ENCODE measurements at regions not wholly inside any gene's neighbourhood (a gene's known extent, or its start where the extent isn't known, plus 50 kb on each side); places are given as distances from the start of the nearest gene placed in this dataset.

DNA sequence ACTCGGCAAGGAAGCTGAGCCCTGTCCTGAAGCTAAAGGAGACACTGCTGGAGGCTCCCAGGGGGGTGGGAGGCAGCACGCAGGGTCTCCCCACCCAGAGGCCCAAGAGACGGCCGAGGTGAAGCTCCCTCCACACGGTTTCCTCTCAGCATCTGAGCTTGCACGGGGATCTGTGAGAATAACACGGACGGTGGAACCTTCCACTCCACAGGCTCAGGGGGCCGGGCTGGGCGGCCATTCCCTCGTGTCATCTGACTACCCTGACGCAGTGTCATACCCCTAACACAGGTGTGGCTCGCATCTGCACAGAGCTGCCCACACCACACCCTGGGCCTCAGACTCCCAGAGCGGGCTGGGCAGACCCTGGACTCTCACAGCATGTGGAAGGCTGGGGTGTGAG is 409.7 kb downstream of the SHANK2 start:
- TF ChIP-seq, protein P1, sequence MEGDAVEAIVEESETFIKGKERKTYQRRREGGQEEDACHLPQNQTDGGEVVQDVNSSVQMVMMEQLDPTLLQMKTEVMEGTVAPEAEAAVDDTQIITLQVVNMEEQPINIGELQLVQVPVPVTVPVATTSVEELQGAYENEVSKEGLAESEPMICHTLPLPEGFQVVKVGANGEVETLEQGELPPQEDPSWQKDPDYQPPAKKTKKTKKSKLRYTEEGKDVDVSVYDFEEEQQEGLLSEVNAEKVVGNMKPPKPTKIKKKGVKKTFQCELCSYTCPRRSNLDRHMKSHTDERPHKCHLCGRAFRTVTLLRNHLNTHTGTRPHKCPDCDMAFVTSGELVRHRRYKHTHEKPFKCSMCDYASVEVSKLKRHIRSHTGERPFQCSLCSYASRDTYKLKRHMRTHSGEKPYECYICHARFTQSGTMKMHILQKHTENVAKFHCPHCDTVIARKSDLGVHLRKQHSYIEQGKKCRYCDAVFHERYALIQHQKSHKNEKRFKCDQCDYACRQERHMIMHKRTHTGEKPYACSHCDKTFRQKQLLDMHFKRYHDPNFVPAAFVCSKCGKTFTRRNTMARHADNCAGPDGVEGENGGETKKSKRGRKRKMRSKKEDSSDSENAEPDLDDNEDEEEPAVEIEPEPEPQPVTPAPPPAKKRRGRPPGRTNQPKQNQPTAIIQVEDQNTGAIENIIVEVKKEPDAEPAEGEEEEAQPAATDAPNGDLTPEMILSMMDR (conservative IDR thresholded peaks at IDR 0.05; ENCODE audit: low read length) = no peak
- no peak overlapping the region for H3K4me3 ChIP-seq (ENCODE audit: low read length)
- DNase-seq (ENCODE audit: low read depth) = no peak

DNA sequence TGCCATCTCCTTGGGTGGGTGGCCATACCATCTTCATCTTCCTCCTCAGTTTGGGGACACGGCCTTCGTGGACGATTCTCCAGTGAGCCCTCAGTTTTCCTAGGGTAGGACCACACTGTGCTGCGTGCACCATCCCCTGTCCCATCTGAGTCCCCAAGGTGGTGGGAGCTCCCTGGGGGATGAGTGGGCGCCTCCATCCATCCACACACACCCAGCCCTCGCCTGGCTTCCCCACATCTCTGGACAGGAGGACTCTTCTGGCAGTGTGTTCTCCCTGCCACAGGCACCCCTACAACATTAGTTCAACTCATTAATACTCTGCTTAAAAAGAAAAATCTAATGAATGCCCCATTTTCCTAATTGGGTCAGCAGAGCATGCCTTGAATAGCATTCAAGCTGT is 408.5 kb downstream of the SHANK2 start:
- no peak overlapping the region for H3K4me3 ChIP-seq (ENCODE audit: low read length)
- TF ChIP-seq, protein P1 (conservative IDR thresholded peaks at IDR 0.05; ENCODE audit: low read length) = no peak
- no peak for DNase-seq (ENCODE audit: low read depth)

DNA sequence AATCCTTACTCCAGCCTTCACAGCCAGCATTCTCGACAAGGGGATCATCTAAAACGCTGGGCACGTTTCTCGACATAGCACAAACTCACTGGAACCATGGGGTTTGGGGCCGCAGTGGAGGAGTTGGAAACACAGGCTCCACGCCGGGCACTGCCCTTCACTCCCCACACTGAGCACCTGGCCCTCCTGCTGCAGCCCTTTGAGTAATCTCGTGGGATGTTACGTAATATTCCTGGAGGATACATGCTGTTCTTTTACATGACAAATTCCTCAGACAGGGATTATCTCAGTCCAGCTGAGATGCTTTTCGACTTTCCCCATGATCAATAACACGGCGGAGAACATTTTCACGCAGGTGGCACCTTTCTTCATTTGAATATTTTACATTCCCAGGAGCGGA is 408.0 kb downstream of the SHANK2 start:
- TF ChIP-seq, protein P1 (conservative IDR thresholded peaks at IDR 0.05; ENCODE audit: low read length) = no peak
- H3K4me3 ChIP-seq (ENCODE audit: low read length) = no peak overlapping the region
- no peak for DNase-seq (ENCODE audit: low read depth)

DNA sequence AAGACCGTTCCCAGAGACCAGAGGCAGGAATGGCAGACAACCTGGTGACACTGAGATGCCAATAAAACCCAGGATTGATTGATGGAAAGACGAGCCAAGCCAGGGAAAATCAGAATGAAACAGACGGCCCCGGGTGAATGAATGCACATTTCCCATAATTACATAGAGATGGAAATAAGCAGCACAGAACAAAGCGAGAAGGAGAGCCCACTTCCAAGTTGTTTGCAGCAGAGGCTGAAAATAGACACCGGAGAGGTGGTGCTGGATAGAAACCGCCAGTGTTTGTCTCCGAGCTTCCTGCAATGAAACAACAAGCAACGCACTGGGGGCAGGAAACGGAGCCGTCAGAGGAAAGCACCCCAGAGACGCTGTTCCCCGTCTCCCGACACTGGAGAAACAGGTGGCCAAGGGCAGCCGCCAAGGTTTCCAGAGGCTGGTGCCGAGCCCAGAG is 406.8 kb downstream of the SHANK2 start:
- TF ChIP-seq, protein P1 (conservative IDR thresholded peaks at IDR 0.05; ENCODE audit: low read length) = no peak
- DNase-seq (ENCODE audit: low read depth) = no peak
- no peak overlapping the region for H3K4me3 ChIP-seq (ENCODE audit: low read length)

DNA sequence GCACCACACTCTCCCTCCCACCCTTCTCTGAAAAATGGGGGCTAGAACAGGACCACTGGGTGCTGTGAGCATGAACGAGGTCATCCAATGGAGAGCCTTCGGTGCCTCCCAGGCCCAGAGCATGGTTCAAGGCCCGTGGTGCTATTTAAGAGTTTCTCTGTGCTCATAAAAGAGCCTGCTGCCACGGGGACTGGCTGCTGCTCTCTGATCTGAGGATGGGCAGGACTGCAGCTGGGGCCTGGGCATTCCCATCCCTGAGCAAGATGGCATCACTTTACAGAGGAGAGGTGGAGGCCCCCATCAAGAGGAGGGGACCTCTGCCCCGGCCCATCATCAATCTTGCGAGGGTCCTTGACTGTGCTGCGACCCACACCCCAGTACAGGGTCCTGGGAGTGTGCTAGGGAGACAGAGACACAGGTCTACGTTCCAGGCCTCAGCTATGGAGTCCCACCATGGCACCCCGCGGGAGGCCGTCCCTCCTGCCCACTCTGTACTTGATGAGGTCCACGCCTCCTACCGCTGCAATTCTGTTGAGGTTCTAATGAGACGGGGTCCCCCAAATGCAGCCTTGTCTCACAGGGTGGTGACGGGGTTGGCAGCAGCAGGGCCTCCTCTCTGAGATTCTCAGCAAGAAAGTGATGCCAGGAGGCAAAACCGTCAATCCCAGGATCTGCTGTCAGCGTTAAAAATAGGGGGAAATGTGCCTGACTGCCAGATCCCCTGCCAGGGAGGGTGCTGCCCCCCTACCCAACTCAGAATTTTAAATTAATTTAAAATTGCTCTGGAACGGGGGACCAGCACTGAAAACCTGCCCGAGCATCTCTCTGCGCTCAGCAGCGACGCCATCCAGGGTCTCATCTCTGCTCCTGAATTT is 405.4 kb downstream of the SHANK2 start:
- TF ChIP-seq, protein P1 (conservative IDR thresholded peaks at IDR 0.05; ENCODE audit: low read length) = no peak

DNA sequence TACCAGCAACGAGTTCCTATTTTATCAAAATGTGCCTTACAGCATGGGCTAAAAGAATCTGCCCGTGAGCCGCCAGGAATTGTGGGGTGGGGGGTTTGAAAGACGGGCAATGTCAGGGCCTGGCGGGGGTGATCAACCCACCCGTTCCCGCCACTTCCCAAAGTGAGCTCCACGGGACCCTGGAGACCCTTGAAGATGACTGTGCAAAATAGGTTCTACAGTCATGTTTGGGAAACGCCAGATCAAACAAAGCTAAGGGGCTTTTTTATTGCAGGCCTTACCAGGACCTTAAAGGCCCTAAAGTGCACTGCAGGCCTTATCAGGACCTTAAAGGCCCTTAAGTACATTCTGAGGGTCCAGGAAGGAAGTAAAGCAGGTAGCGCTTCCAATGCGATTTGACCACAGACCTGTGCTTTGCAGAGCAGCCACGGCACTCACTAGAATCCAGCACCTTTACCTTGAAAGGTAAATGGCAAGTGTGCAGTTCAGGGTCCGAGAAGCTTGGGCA is 404.1 kb downstream of the SHANK2 start:
- TF ChIP-seq, protein P1 (conservative IDR thresholded peaks at IDR 0.05; ENCODE audit: low read length) = no peak
- DNase-seq (ENCODE audit: low read depth) = no peak
- H3K4me3 ChIP-seq (ENCODE audit: low read length) = no peak overlapping the region

More for the DNA sequence above, 405.4 kb downstream of the SHANK2 start:
- no peak overlapping the region for H3K4me3 ChIP-seq (ENCODE audit: low read length)
- no peak for DNase-seq (ENCODE audit: low read depth)

DNA sequence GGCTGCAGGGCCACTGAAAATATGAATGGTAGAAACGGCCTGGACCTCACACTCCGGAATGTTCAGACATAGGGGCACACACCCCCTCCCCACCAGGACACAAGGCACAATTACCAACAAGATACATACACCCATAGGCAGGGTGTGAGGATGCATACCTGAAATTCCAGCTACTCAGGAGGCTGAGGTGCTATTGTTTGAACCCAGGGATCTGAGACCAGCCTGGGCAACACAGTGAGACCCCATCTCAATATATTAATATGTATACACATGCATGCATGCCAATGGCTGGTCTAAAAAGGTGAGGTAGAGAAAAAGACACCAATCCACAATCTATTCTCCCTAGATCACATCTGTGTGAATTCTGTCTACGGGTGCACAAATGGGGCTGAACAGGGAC is 403.3 kb downstream of the SHANK2 start:
- TF ChIP-seq, protein P1 (conservative IDR thresholded peaks at IDR 0.05; ENCODE audit: low read length) = no peak
- DNase-seq (ENCODE audit: low read depth) = no peak
- H3K4me3 ChIP-seq (ENCODE audit: low read length) = no peak overlapping the region
